ENCODE measurements at regions not wholly inside any gene's neighbourhood (a gene's known extent, or its start where the extent isn't known, plus 50 kb on each side); places are given as distances from the start of the nearest gene placed in this dataset.

DNA sequence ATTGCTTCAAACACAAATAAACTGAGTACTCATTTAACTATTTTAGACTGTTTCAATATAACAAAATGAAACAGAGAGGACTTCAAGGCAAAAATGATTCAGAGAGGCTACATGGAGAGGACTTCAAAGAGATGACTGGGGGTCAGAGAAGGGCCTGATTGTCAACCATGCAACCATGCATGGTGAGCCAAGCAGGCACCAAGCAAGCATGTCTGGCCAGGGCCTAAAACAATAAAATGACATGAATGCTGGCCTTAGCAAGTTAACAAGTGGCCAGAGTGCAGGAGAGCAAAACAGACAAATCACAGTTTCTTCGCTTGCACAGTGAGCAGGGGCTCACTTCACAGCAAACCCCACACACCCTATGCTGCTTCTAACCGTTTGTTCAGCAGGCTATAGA, 356.5 kb upstream of the MTPN start:
- TF ChIP-seq, protein P1, sequence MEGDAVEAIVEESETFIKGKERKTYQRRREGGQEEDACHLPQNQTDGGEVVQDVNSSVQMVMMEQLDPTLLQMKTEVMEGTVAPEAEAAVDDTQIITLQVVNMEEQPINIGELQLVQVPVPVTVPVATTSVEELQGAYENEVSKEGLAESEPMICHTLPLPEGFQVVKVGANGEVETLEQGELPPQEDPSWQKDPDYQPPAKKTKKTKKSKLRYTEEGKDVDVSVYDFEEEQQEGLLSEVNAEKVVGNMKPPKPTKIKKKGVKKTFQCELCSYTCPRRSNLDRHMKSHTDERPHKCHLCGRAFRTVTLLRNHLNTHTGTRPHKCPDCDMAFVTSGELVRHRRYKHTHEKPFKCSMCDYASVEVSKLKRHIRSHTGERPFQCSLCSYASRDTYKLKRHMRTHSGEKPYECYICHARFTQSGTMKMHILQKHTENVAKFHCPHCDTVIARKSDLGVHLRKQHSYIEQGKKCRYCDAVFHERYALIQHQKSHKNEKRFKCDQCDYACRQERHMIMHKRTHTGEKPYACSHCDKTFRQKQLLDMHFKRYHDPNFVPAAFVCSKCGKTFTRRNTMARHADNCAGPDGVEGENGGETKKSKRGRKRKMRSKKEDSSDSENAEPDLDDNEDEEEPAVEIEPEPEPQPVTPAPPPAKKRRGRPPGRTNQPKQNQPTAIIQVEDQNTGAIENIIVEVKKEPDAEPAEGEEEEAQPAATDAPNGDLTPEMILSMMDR (IDR thresholded peaks at IDR 0.05): no peak
- no peak for TF ChIP-seq POLR2A (IDR thresholded peaks at IDR 0.05)

All from esophagus squamous epithelium (tissue), 4 donors.